K562 (cell line): ENCODE measurements at regions not wholly inside any gene's neighbourhood (a gene's known extent, or its start where the extent isn't known, plus 50 kb on each side); places are given as distances from the start of the nearest gene placed in this dataset.

Experiments used
- ATAC-seq: fragments of 200-7000 bp; cut with Tn5 transposase; 3 replicates; pipeline ENCODE4 v1.9.1; 2020; ENCODE audit warnings: moderate library complexity
- BruUV-seq: library from RNA; stranded (reverse); fragments of 400-500 nt; replicated peaks from 2 replicates; lab custom pipeline; 2021; lab: Mats Ljungman, UMichigan
- CTCF ChIA-PET: fragments of 300-600 bp; formaldehyde crosslinking; extraction: SDS; loops from one replicate; lab custom pipeline; 2021; ENCODE audit warnings: low intra/inter-chr PET ratio; lab: Yijun Ruan, JAX
- POLR2A ChIA-PET: fragments of 300-600, 350-650 bp; sonication (Branson Sonifier 250); formaldehyde crosslinking; extraction: SDS; loops from one replicate; lab custom pipeline; 2021; ENCODE audit warnings: antibody characterized with exemption, inconsistent platforms; lab: Yijun Ruan, JAX
- DNase-seq, 4 experiments: peaks; one replicate each; pipeline versions ENCODE4 v3.0.0 to v3.0.0-alpha.2; 2011 to 2018; ENCODE audit warnings: low spot score in 3 of 4, mixed read lengths in 3 of 4; ENCODE audit errors: extremely low read depth in 1 of 4
- FAIRE-seq: peaks from 2 replicates; lab custom pipeline; 2011; peaks lifted over from hg19 to GRCh38; lab: Jason Lieb, UNC
- H2AFZ ChIP-seq: 2 replicates; pipeline ENCODE4 v1.6.0; 2011; ENCODE audit warnings: low read depth, low read length, control low read depth, inconsistent platforms
- H3K27ac ChIP-seq: fragments of 200-600 bp; 3 replicates; pipeline ENCODE4 v1.8.0; 2011; ENCODE audit warnings: low read depth, mild to moderate bottlenecking, control low read depth, inconsistent platforms, low read length, moderate library complexity, mixed read lengths; ENCODE audit errors: extremely low read depth
- H3K27me3 ChIP-seq, 2 experiments: fragments of 300-600 bp in 1 of 2; 2 replicates in 1 of 2; 3 replicates in 1 of 2; pipeline versions ENCODE4 v1.6.0 to v1.8.0; 2011; ENCODE audit warnings: inconsistent platforms in 2 of 2, low read length in 2 of 2, mild to moderate bottlenecking in 1 of 2, mixed read lengths in 1 of 2, moderate library complexity in 1 of 2; ENCODE audit not compliant: control insufficient read depth in 2 of 2, insufficient read depth in 2 of 2
- H3K36me3 ChIP-seq: fragments of 300-600 bp; 3 replicates; pipeline ENCODE4 v1.8.0; 2011; ENCODE audit warnings: mild to moderate bottlenecking, low read length, inconsistent platforms; ENCODE audit not compliant: control insufficient read depth, insufficient read depth
- H3K4me1 ChIP-seq, 2 experiments: fragments of 200-600 bp in 1 of 2; replicated peaks in 1 of 2; 2 replicates in 1 of 2; 3 replicates in 1 of 2; pipeline versions ENCODE4 v1.5.1 to v1.8.0; 2011; ENCODE audit warnings: inconsistent platforms in 2 of 2, low read length in 2 of 2, mild to moderate bottlenecking in 1 of 2, mixed read lengths in 1 of 2, moderate library complexity in 1 of 2; ENCODE audit not compliant: control insufficient read depth in 2 of 2, insufficient read depth in 2 of 2
- H3K4me2 ChIP-seq: 2 replicates; pipeline ENCODE4 v1.6.1; 2011; ENCODE audit warnings: low read length, control low read depth, inconsistent platforms, mixed read lengths; ENCODE audit not compliant: insufficient read depth
- H3K4me3 ChIP-seq: fragments of 200-600 bp; sonication (generic), shearing (Covaris generic); 2 replicates; pipeline ENCODE4 v1.5.1; 2016; ENCODE audit warnings: control low read depth, inconsistent platforms
- H3K79me2 ChIP-seq: fragments of 200-600 bp; 3 replicates; pipeline ENCODE4 v1.8.0; 2011; ENCODE audit warnings: low read length, inconsistent platforms; ENCODE audit not compliant: control insufficient read depth, insufficient read depth
- H3K9ac ChIP-seq, 2 experiments: 2 replicates each; pipeline versions ENCODE4 v1.6.0 to v1.6.1; 2011; ENCODE audit warnings: low read depth in 2 of 2, low read length in 2 of 2, control low read depth in 1 of 2, inconsistent platforms in 1 of 2, mild to moderate bottlenecking in 1 of 2, mixed read lengths in 1 of 2; ENCODE audit not compliant: insufficient read depth in 1 of 2
- H3K9me1 ChIP-seq: one replicate; pipeline ENCODE4 v1.6.0; 2011; ENCODE audit warnings: inconsistent platforms, mild to moderate bottlenecking, low read length, moderate library complexity; ENCODE audit not compliant: control insufficient read depth, insufficient read depth
- H3K9me3 ChIP-seq: replicated peaks from 2 replicates; pipeline ENCODE4 v1.5.1; 2011; ENCODE audit warnings: low read depth, low read length, inconsistent platforms; ENCODE audit not compliant: control insufficient read depth, insufficient read depth
- H4K20me1 ChIP-seq: replicated peaks from 2 replicates; pipeline ENCODE4 v1.6.1; 2011; ENCODE audit warnings: low read length, inconsistent platforms, mixed read lengths; ENCODE audit not compliant: control insufficient read depth, insufficient read depth
- CUX1 ChIP-seq: fragments of 200-800 bp; sonication (Bioruptor generic); IDR thresholded peaks from 2 replicates; pipeline ENCODE4 v1.6.1; 2016; ENCODE audit warnings: missing genetic modification characterization, missing compliant biosample characterization
- EZH2 ChIP-seq: IDR thresholded peaks from 2 replicates; pipeline ENCODE4 v1.6.1; 2012; ENCODE audit warnings: low read depth, mild to moderate bottlenecking, inconsistent platforms, low read length, borderline replicate concordance
- WGBS: fragments of 100-300 bp; shearing (Covaris generic); methylation state at CpG from one replicate; pipeline ENCODE4 v1.1.6; 2016; ENCODE audit warnings: low coverage, mixed read lengths; ENCODE audit not compliant: insufficient coverage; ENCODE audit errors: missing lambda C conversion rate; 5-methylcytosine and 5-hydroxymethylcytosine counted together
- in situ Hi-C: fragments of 300-500 bp; cut with MboI; formaldehyde crosslinking; loops from 4 replicates; pipeline ENCODE4 v1.15.0; 2018; ENCODE audit warnings: inconsistent platforms, mixed read lengths
- intact Hi-C: fragments of 100-400 bp; cut with micrococcal nuclease; formaldehyde crosslinking; loops from 2 replicates; pipeline ENCODE4 v1.14.2; 2022

DNA sequence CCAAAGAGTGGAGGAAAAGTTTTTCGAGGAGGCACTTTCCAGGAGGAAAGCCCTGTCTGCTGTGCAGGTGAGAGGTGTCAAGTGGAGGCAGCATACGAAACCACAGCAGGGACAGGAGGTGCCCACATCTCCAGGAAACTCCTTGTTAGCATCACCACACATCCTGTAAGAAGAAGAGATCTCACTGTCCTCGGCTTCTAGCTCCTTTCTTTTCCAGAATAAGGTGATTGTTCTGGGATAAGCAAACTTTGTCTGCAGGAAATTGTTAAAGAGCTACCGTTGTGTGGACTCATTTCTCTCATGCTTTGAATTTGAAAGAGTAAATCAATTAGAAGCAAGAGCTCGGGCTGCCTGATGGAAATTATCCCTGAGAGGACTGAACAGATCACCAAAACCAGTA is 269.4 kb downstream of the CXCL12 start:
- Histone ChIP-seq H3K4me2 (no peak overlapping the region), H3K9me1 (no peaks in the 10 kb centered on the region), H3K4me1 (no peaks in the 10 kb centered on the region), H3K9me3 (no peaks in the 10 kb centered on the region), H3K4me3 (no peak overlapping the region), H3K9ac (no peak overlapping the region), H4K20me1 (no peaks in the 10 kb centered on the region), H3K27ac (no peak overlapping the region), H3K79me2 (no peaks in the 10 kb centered on the region), H2AFZ (no peak overlapping the region), H3K36me3 (no peaks in the 10 kb centered on the region), H3K27me3 (no peaks in the 10 kb centered on the region)
- TF ChIP-seq CUX1 (CRISPR knock-in tag), result no peak
- no peak for TF ChIP-seq EZH2
- DNase-seq (no peak), ATAC-seq (no peak), FAIRE-seq (no peak)
- in situ Hi-C loops, result no loop called here
- 0% methylated on average over 5 of the region's 5 CpGs for WGBS
- intact Hi-C loops, result no loop called here
- ChIA-PET POLR2A (interaction anchor here (0.6 to 1.4 kb wide), 4 partner anchors 9 to 761 kb away, joined by 3 to 5 read pairs (median 4); no protein-coding TSS in a partner anchor), CTCF (no interaction called here)
- no TSS peak for BruUV-seq
